ENCODE measurements at regions not wholly inside any gene's neighbourhood (a gene's known extent, or its start where the extent isn't known, plus 50 kb on each side); places are given as distances from the start of the nearest gene placed in this dataset.
A peak's percentile ranks its signal among the peaks of the same experiment; 100 is the strongest.
"Not testable (repeated sequence)": the region's sequence is repeated elsewhere in the genome, so short reads cannot be mapped to it uniquely, and the experiment has no call there.

DNA sequence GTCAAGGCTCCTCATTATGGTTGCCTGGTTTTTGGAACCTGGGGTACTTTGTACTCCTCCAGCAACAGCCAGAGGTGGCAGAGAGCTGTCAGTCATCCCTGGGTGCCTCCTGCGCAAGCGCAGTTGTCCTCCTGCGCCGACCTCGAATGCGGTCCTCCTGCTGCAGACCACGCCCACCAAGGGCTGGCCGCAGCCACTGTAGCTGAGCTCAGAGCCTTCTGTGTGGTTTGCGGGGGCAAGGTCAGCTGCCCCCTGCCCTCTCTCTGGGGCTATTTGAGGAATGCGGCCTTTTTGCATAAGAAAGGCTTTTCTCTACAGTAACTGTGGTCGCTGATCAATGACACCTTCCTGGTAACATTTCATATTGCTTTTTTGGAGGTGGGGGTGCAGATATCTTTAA lies 131.3 kb upstream of the SNRPN start:
- no peak for DNase-seq (ENCODE audit: low read depth)
- H3K4me3 ChIP-seq (replicated peaks; ENCODE audit: low read depth, low read length), result no peak overlapping the region
- no peak for TF ChIP-seq CTCF (IDR thresholded peaks at IDR 0.05; ENCODE audit: low read length, missing control alignments)

GRCh38 chr15:24832282-24832681 lies 122.5 kb upstream of the SNRPN start:
- DNase-seq (ENCODE audit: low read depth), result no peak
- no peak overlapping the region for H3K4me3 ChIP-seq (replicated peaks; ENCODE audit: low read depth, low read length)
- no peak for TF ChIP-seq CTCF (IDR thresholded peaks at IDR 0.05; ENCODE audit: low read length, missing control alignments)

GRCh38 chr15:24835301-24835700 lies 119.5 kb upstream of the SNRPN start:
- DNase-seq (ENCODE audit: low read depth), result no peak
- TF ChIP-seq CTCF (IDR thresholded peaks at IDR 0.05; ENCODE audit: low read length, missing control alignments), result no peak
- H3K4me3 ChIP-seq (replicated peaks; ENCODE audit: low read depth, low read length), result no peak overlapping the region

DNA sequence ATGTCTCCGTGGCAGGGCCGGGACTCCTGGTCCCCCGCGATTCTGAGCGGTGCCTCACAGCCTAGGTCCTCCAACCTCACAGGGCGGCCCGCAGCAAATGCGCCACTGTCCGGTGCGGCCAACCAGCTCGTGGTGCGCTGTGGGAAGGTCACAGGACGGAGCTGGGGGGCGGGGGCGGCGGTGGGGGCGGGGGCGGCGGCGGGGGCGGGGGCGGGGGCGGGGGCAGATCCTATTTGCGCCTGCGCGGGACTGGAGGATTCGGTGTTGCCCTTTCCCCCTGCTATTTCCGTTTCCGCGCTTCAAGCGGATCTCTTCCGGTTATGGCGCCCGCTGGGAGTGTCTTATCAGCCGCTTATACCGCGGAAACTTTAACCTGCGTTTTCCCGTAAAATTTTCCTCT lies 106.7 kb upstream of the SNRPN start:
- peak overlapping the region; percentile 46 for H3K4me3 ChIP-seq (replicated peaks; ENCODE audit: low read depth, low read length)
- no peak for TF ChIP-seq CTCF (IDR thresholded peaks at IDR 0.05; ENCODE audit: low read length, missing control alignments)
- DNase-seq (ENCODE audit: low read depth), result peak; percentile 44

- no peak for TF ChIP-seq CTCF (IDR thresholded peaks at IDR 0.05; ENCODE audit: low read length, missing control alignments)
- peak; percentile 39 for DNase-seq (ENCODE audit: low read depth)
- H3K4me3 ChIP-seq (replicated peaks; ENCODE audit: low read depth, low read length), result peak overlapping the region; percentile 6
Observed at GRCh38 chr15:24856397-24857390, 98.1 kb upstream of the SNRPN start.

GRCh38 chr15:24857763-24858162 lies 97.0 kb upstream of the SNRPN start:
- DNase-seq (ENCODE audit: low read depth), result no peak
- H3K4me3 ChIP-seq (replicated peaks; ENCODE audit: low read depth, low read length), result no peak overlapping the region
- TF ChIP-seq CTCF (IDR thresholded peaks at IDR 0.05; ENCODE audit: low read length, missing control alignments), result no peak

GRCh38 chr15:24858183-24858582 lies 96.6 kb upstream of the SNRPN start:
- DNase-seq (ENCODE audit: low read depth); H3K4me3 ChIP-seq (replicated peaks; ENCODE audit: low read depth, low read length): not testable (repeated sequence)

Data from fibroblast of pulmonary artery (primary cell).